CD4-positive, CD25-positive, alpha-beta regulatory T cell (primary cell): ENCODE measurements at regions not wholly inside any gene's neighbourhood (a gene's known extent, or its start where the extent isn't known, plus 50 kb on each side); places are given as distances from the start of the nearest gene placed in this dataset.

Experiments used
- ATAC-seq, 2 donors: fragments of 150-1000 bp; cut with Tn5 transposase; one replicate each; pipeline ENCODE4 v1.10.0; 2021; ENCODE audit warnings: low read depth in 2 of 2, moderate number of reproducible peaks in 2 of 2, moderate library complexity in 1 of 2
- DNase-seq, 3 donors: peaks; one replicate each; pipeline versions ENCODE4 v3.0.0 to v3.0.0-alpha.2; 2012 to 2022; ENCODE audit warnings: mixed read lengths in 1 of 3
- H3K27ac ChIP-seq: one replicate; pipeline ENCODE4 v1.7.0; 2013; ENCODE audit warnings: mild to moderate bottlenecking, low read length; ENCODE audit not compliant: insufficient read depth, poor library complexity, severe bottlenecking
- H3K27me3 ChIP-seq: one replicate; pipeline ENCODE4 v1.7.0; 2013; ENCODE audit warnings: low read length; ENCODE audit not compliant: control insufficient read depth, insufficient read depth
- H3K36me3 ChIP-seq: one replicate; pipeline ENCODE4 v1.7.0; 2013; ENCODE audit warnings: mild to moderate bottlenecking, low read length, moderate library complexity; ENCODE audit not compliant: control insufficient read depth, insufficient read depth
- H3K4me1 ChIP-seq: 2 replicates; pipeline ENCODE4 v1.7.0; 2013; ENCODE audit warnings: mild to moderate bottlenecking, low read length; ENCODE audit not compliant: insufficient read depth, control insufficient read depth, poor library complexity, severe bottlenecking
- H3K4me3 ChIP-seq: one replicate; pipeline ENCODE4 v1.7.0; 2013; ENCODE audit warnings: low read depth, mild to moderate bottlenecking, low read length, moderate library complexity
- H3K9me3 ChIP-seq, 2 experiments: 1 replicate in 1 of 2; 2 replicates in 1 of 2; pipeline ENCODE4 v1.7.0; 2013; ENCODE audit warnings: low read length in 2 of 2, mild to moderate bottlenecking in 1 of 2, moderate library complexity in 1 of 2; ENCODE audit not compliant: control insufficient read depth in 2 of 2
- H3K27ac Mint-ChIP-seq, 3 donors: one replicate each; pipeline ENCODE4 v1.8.0; 2020 to 2022; ENCODE audit warnings: mild to moderate bottlenecking in 3 of 3, mixed read lengths in 3 of 3, moderate library complexity in 2 of 3
- H3K27me3 Mint-ChIP-seq: one replicate; pipeline ENCODE4 v1.8.0; 2022; ENCODE audit warnings: mild to moderate bottlenecking, mixed read lengths
- H3K36me3 Mint-ChIP-seq: one replicate; pipeline ENCODE4 v1.8.0; 2020; ENCODE audit warnings: mixed read lengths
- H3K4me1 Mint-ChIP-seq, 4 donors: one replicate each; pipeline ENCODE4 v1.8.0; 2020 to 2022; ENCODE audit warnings: mixed read lengths in 4 of 4, mild to moderate bottlenecking in 1 of 4
- H3K4me3 Mint-ChIP-seq, 4 donors: one replicate each; pipeline ENCODE4 v1.8.0; 2020 to 2022; ENCODE audit warnings: mild to moderate bottlenecking in 4 of 4, mixed read lengths in 4 of 4, moderate library complexity in 3 of 4
- H3K9me3 Mint-ChIP-seq, 7 donors: one replicate each; pipeline ENCODE4 v1.8.0; 2020 to 2022; ENCODE audit warnings: mixed read lengths in 7 of 7, mild to moderate bottlenecking in 3 of 7, moderate library complexity in 2 of 7

DNA sequence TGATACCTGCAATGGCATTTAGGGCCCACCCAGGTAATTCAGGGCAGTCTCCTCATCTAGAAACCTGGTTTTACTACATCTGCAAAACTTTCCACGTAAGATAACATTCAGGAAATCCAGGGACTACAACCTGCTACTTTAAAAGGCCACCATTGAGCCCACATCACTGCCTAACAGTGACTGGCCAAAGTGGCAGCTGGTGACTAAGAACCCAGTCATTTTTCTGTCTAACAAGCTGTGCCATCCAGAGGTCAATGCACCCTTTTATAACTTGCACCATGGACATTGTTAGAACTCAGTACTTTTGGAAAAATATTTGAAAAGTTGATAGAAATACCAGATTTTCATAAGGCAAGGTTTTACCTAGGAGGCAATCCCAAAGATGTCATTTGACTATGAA is 492.4 kb downstream of the OTOL1 start:
- H3K27me3 Mint-ChIP-seq, result no peaks in the 10 kb centered on the region
- no peak overlapping the region for H3K27ac ChIP-seq
- peaks cover 0 to 10% (median 4%) of the 10 kb centered on the region in 7 donors for H3K9me3 Mint-ChIP-seq
- H3K4me1 Mint-ChIP-seq, result no peaks in the 10 kb centered on the region
- DNase-seq (no peak), ATAC-seq (no peak)
- no peaks in the 10 kb centered on the region for H3K4me1 ChIP-seq
- H3K36me3 Mint-ChIP-seq, result no peaks in the 10 kb centered on the region
- no peaks in the 10 kb centered on the region for H3K36me3 ChIP-seq
- H3K9me3 ChIP-seq, result no peaks in the 10 kb centered on the region
- H3K27ac Mint-ChIP-seq, result no peak overlapping the region
- H3K4me3 Mint-ChIP-seq, result peak overlapping the region in 1 of 4 donors; percentile 63
- no peak overlapping the region for H3K4me3 ChIP-seq
- no peaks in the 10 kb centered on the region for H3K27me3 ChIP-seq

DNA sequence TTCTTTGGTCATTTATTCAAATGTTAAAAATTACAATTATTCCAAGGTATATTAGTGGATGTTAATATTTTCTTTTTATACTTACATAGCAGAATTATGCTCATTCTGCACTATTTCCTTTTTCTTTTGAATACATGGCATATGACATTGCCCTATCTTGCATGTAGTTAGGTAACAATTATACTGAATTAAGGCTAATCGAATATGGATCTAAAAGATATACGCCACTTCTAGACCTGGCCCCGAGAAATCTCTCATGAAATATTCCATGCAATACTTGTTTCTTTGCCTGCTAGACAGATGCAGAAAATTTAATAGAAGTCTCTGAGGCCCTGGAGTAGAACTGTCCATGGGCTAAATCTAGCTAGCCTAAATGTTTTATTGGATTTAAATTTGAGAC is 493.4 kb downstream of the OTOL1 start:
- Mint-ChIP-seq H3K27me3 (no peaks in the 10 kb centered on the region), H3K4me1 (no peaks in the 10 kb centered on the region), H3K9me3 (peaks cover 0 to 10% (median 4%) of the 10 kb centered on the region in 7 donors), H3K27ac (no peak overlapping the region), H3K4me3 (no peak overlapping the region), H3K36me3 (no peaks in the 10 kb centered on the region)
- H3K9me3 ChIP-seq, result peaks cover 0 to 4% of the 10 kb centered on the region in 2 experiments
- H3K27ac ChIP-seq, result no peak overlapping the region
- no peak overlapping the region for H3K4me3 ChIP-seq
- no peaks in the 10 kb centered on the region for H3K36me3 ChIP-seq
- no peak for ATAC-seq
- no peaks in the 10 kb centered on the region for H3K27me3 ChIP-seq
- no peak for DNase-seq
- no peaks in the 10 kb centered on the region for H3K4me1 ChIP-seq

DNA sequence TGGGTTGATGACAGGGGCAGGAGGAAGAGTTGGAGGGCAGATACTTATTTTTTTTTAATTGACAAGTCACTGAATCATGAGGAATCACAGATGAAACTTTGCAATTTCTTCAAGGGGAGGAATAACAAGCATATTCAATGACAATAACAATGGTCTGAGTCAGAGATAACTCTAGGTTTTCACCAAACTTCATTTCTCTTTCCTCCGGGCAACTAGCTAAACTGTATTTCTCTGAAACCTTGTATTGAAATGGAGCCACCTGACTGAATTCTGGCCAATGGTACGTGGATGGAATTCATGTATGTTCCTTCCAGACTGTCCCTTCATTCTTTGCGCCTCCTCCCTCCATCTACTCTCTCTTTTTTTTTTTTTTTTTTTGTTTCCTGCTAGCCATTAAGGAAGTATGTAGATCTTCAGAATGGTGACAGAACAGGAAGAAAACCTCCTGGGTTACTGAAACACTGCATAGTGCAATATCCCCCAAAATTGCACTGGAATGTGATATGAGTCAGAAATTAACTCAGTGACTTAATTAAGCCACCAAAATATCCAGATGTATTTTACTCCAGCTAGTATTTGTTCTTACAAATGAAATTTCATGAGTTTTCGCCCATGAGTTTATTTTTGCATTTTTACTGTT is 495.4 kb downstream of the OTOL1 start:
- no peaks in the 10 kb centered on the region for H3K36me3 Mint-ChIP-seq
- no peak overlapping the region for H3K27ac Mint-ChIP-seq
- H3K9me3 ChIP-seq, result peaks cover 0 to 7% of the 10 kb centered on the region in 2 experiments
- no peak for DNase-seq
- no peak overlapping the region for H3K4me3 ChIP-seq
- no peaks in the 10 kb centered on the region for H3K4me1 ChIP-seq
- no peak for ATAC-seq
- H3K36me3 ChIP-seq, result no peaks in the 10 kb centered on the region
- H3K27me3 ChIP-seq, result no peaks in the 10 kb centered on the region
- H3K4me1 Mint-ChIP-seq, result no peaks in the 10 kb centered on the region
- H3K9me3 Mint-ChIP-seq, result peaks cover 0 to 13% (median 4%) of the 10 kb centered on the region in 7 donors
- no peaks in the 10 kb centered on the region for H3K27me3 Mint-ChIP-seq
- no peak overlapping the region for H3K27ac ChIP-seq
- H3K4me3 Mint-ChIP-seq, result no peak overlapping the region

DNA sequence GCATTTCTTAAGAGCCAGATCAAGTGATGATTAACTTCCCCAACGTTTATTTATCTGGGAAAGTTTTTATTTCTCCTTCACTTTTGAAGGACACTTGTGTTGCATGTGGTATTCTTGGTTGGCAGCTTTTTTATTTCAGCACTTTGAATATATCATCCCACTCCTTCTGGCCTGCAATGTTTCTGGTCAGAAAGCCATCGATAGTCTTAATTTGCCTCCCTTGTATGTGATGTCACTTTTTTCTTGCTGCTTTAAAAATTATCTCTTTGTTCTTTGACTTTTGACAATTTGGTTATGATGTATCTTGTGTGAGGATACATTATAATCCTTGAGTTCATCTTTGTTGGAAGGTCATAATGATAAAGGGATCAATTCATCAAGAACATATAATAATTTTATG is 503.2 kb downstream of the OTOL1 start:
- no peak overlapping the region for H3K4me3 ChIP-seq
- peaks cover 4 to 14% of the 10 kb centered on the region in 2 experiments for H3K9me3 ChIP-seq
- peaks cover 3 to 46% (median 12%) of the 10 kb centered on the region in 7 donors for H3K9me3 Mint-ChIP-seq
- no peak overlapping the region for H3K27ac Mint-ChIP-seq
- H3K36me3 Mint-ChIP-seq, result no peaks in the 10 kb centered on the region
- H3K4me1 Mint-ChIP-seq, result no peaks in the 10 kb centered on the region
- no peak overlapping the region for H3K27ac ChIP-seq
- no peak for ATAC-seq
- no peaks in the 10 kb centered on the region for H3K36me3 ChIP-seq
- H3K27me3 Mint-ChIP-seq, result no peaks in the 10 kb centered on the region
- DNase-seq, result no peak
- H3K4me1 ChIP-seq, result no peaks in the 10 kb centered on the region
- H3K4me3 Mint-ChIP-seq, result no peak overlapping the region
- no peaks in the 10 kb centered on the region for H3K27me3 ChIP-seq

DNA sequence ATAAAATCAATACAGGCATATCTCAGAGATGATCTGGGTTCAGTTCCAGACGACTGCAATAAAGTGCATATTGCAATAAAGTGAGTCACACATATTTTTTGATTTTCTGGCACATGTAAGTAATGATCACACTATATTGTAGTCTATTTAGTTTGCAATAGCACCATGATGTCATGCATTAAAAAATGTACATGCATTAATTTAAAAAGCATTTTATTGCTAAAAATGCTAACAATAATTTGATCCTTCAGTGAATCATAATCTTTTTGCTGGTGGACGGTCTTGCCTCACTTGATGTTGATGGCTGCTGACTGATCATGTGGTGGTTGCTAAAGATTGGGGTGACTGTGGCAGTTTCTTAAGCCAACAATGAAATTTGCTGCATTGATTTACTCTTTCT is 511.1 kb downstream of the OTOL1 start:
- H3K27me3 Mint-ChIP-seq, result no peaks in the 10 kb centered on the region
- no peak overlapping the region for H3K4me3 Mint-ChIP-seq
- no peaks in the 10 kb centered on the region for H3K27me3 ChIP-seq
- ATAC-seq (no peak), DNase-seq (no peak)
- no peaks in the 10 kb centered on the region for H3K4me1 Mint-ChIP-seq
- H3K36me3 ChIP-seq, result no peaks in the 10 kb centered on the region
- H3K9me3 ChIP-seq, result peaks cover 3 to 6% of the 10 kb centered on the region in 2 experiments
- peaks cover 0 to 17% (median 8%) of the 10 kb centered on the region in 7 donors for H3K9me3 Mint-ChIP-seq
- H3K27ac ChIP-seq, result no peak overlapping the region
- H3K27ac Mint-ChIP-seq, result no peak overlapping the region
- H3K4me3 ChIP-seq, result no peak overlapping the region
- H3K36me3 Mint-ChIP-seq, result no peaks in the 10 kb centered on the region
- no peaks in the 10 kb centered on the region for H3K4me1 ChIP-seq

DNA sequence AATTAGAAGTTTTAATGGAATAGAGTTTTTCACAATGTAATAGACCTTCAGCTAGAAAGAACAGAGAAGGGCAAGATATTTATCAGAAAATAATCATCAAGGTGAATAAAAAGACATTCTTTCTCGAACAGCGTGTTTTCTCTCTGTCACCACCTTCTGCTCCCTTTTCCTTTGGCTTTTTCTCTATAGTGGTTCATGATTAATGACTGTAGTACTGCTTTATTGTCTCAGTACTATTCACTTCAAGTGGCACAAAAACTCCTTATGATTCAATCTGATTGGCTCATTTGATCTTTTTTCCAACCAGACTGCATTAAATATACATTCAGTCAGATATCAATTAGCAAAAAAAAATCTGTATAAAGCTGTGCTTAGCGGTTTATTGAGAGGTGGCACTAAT is 516.0 kb downstream of the OTOL1 start:
- Histone ChIP-seq H3K4me3 (no peak overlapping the region), H3K27ac (no peak overlapping the region), H3K36me3 (no peaks in the 10 kb centered on the region), H3K9me3 (peaks cover 3 to 6% of the 10 kb centered on the region in 2 experiments), H3K4me1 (no peaks in the 10 kb centered on the region), H3K27me3 (no peaks in the 10 kb centered on the region)
- ATAC-seq (no peak), DNase-seq (no peak)
- peaks cover 0 to 18% (median 6%) of the 10 kb centered on the region in 7 donors for H3K9me3 Mint-ChIP-seq
- no peaks in the 10 kb centered on the region for H3K36me3 Mint-ChIP-seq
- no peak overlapping the region for H3K4me3 Mint-ChIP-seq
- no peaks in the 10 kb centered on the region for H3K4me1 Mint-ChIP-seq
- no peak overlapping the region for H3K27ac Mint-ChIP-seq
- H3K27me3 Mint-ChIP-seq, result no peaks in the 10 kb centered on the region

DNA sequence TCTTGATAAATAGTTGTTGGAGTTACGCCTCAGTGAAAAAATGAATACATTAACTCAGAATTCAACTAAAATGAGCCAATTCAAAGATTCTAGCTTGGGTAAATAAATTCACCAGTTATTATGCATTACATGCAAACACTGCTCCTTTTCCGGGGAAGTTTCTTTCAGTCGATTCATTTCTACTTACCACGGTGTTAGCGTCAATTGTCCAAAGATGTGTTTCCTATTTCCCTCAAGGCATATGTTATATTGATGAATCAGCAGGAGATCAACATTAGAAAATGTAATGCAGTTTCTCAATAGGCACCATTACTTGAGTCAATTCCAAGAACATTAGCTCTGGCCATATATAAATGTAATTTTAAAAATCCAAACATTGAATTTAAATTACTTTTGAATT is 517.7 kb downstream of the OTOL1 start:
- Mint-ChIP-seq H3K4me1 (no peaks in the 10 kb centered on the region), H3K27ac (no peak overlapping the region), H3K9me3 (peaks cover 0 to 18% (median 5%) of the 10 kb centered on the region in 7 donors), H3K4me3 (no peak overlapping the region), H3K27me3 (no peaks in the 10 kb centered on the region), H3K36me3 (no peaks in the 10 kb centered on the region)
- DNase-seq (no peak), ATAC-seq (no peak)
- Histone ChIP-seq H3K4me3 (no peak overlapping the region), H3K4me1 (no peaks in the 10 kb centered on the region), H3K27ac (no peak overlapping the region), H3K36me3 (no peaks in the 10 kb centered on the region), H3K27me3 (no peaks in the 10 kb centered on the region), H3K9me3 (no peaks in the 10 kb centered on the region)

DNA sequence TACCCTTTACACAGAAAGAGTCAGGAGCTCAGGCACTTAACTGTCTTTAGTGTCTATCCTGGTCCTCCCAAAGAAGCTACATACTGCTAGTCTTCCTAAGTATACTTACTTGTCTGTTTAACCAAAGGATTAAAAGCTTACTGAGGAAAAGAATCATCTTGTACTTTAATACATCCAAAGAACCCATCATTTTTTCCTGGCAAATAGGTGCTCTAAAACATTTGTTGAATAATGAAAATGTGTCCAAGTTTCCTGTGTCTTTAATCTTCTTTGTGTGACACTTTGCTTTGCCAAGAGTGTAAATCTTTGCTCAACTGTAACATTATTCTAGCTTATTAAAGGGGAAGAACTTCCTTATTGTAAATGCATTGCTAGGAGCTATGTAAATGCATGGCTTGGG is 519.2 kb downstream of the OTOL1 start:
- no peak overlapping the region for H3K27ac Mint-ChIP-seq
- no peaks in the 10 kb centered on the region for H3K4me1 Mint-ChIP-seq
- H3K27me3 ChIP-seq, result no peaks in the 10 kb centered on the region
- ATAC-seq (no peak), DNase-seq (no peak)
- H3K4me3 ChIP-seq, result no peak overlapping the region
- H3K4me1 ChIP-seq, result no peaks in the 10 kb centered on the region
- no peaks in the 10 kb centered on the region for H3K9me3 ChIP-seq
- no peak overlapping the region for H3K4me3 Mint-ChIP-seq
- no peaks in the 10 kb centered on the region for H3K36me3 ChIP-seq
- H3K27ac ChIP-seq, result no peak overlapping the region
- H3K36me3 Mint-ChIP-seq, result no peaks in the 10 kb centered on the region
- peaks cover 0 to 23% (median 5%) of the 10 kb centered on the region in 7 donors for H3K9me3 Mint-ChIP-seq
- H3K27me3 Mint-ChIP-seq, result no peaks in the 10 kb centered on the region
